ENCODE measurements at regions not wholly inside any gene's neighbourhood (a gene's known extent, or its start where the extent isn't known, plus 50 kb on each side); places are given as distances from the start of the nearest gene placed in this dataset.

- DNase-seq (ENCODE audit: low read depth): no peak
Observed at GRCh38 chr9:19643875-19644274, 145.0 kb downstream of the SLC24A2 start.

GRCh38 chr9:19642256-19642655, 146.6 kb downstream of the SLC24A2 start:
- TF ChIP-seq CTCF (IDR thresholded peaks at IDR 0.05; ENCODE audit: insufficient read depth, low read depth, low read length): no peak
- DNase-seq (ENCODE audit: low read depth): no peak
- H3K4me3 ChIP-seq (ENCODE audit: low read depth, low read length): no peak overlapping the region

More at GRCh38 chr9:19643875-19644274, 145.0 kb downstream of the SLC24A2 start:
- TF ChIP-seq CTCF (IDR thresholded peaks at IDR 0.05; ENCODE audit: insufficient read depth, low read depth, low read length): no peak
- no peak overlapping the region for H3K4me3 ChIP-seq (ENCODE audit: low read depth, low read length)

- DNase-seq (ENCODE audit: low read depth): no peak
- H3K4me3 ChIP-seq (ENCODE audit: low read depth, low read length): no peak overlapping the region
- TF ChIP-seq CTCF (IDR thresholded peaks at IDR 0.05; ENCODE audit: insufficient read depth, low read depth, low read length): no peak
Observed at GRCh38 chr9:19641046-19641445, 147.8 kb downstream of the SLC24A2 start.

- H3K4me3 ChIP-seq (ENCODE audit: low read depth, low read length): no peak overlapping the region
- TF ChIP-seq CTCF (IDR thresholded peaks at IDR 0.05; ENCODE audit: insufficient read depth, low read depth, low read length): no peak
- no peak for DNase-seq (ENCODE audit: low read depth)
Observed at GRCh38 chr9:19640014-19640413, 148.8 kb downstream of the SLC24A2 start.

GRCh38 chr9:19637084-19637483, 151.8 kb downstream of the SLC24A2 start:
- no peak for DNase-seq (ENCODE audit: low read depth)

GRCh38 chr9:19634881-19635280, 154.0 kb downstream of the SLC24A2 start:
- TF ChIP-seq CTCF (IDR thresholded peaks at IDR 0.05; ENCODE audit: insufficient read depth, low read depth, low read length): no peak
- no peak for DNase-seq (ENCODE audit: low read depth)
- H3K4me3 ChIP-seq (ENCODE audit: low read depth, low read length): no peak overlapping the region

More at GRCh38 chr9:19637084-19637483, 151.8 kb downstream of the SLC24A2 start:
- no peak overlapping the region for H3K4me3 ChIP-seq (ENCODE audit: low read depth, low read length)
- TF ChIP-seq CTCF (IDR thresholded peaks at IDR 0.05; ENCODE audit: insufficient read depth, low read depth, low read length): no peak

GRCh38 chr9:19631181-19631580, 157.7 kb downstream of the SLC24A2 start:
- no peak overlapping the region for H3K4me3 ChIP-seq (ENCODE audit: low read depth, low read length)
- TF ChIP-seq CTCF (IDR thresholded peaks at IDR 0.05; ENCODE audit: insufficient read depth, low read depth, low read length): no peak
- no peak for DNase-seq (ENCODE audit: low read depth)

Data from fibroblast of villous mesenchyme (primary cell).